ENCODE measurements at regions not wholly inside any gene's neighbourhood (a gene's known extent, or its start where the extent isn't known, plus 50 kb on each side); places are given as distances from the start of the nearest gene placed in this dataset.

DNA sequence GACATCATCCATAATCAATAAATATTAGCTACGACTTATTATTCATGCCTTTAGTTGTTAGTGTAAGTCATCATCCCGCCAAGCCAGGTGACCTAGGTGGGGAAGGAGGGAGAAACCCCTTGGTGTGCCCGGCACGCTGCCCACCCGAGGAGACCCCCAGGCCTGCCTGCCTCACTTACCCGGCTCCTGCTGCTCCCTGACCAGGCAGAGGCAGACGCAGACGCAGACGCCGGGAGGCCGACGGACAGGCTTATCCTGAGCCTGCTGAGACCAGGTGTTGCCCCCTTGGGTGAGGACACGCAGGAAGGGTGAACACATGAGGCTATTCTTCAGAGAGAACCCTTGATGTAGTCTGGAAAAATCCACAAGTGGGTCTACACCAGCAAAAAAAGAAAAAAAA is 401.8 kb downstream of the GALR1 start (continued):
- TF ChIP-seq PPARA (CRISPR knock-in tag; IDR thresholded peaks at IDR 0.05; ENCODE audit: borderline replicate concordance), result no peak

DNA sequence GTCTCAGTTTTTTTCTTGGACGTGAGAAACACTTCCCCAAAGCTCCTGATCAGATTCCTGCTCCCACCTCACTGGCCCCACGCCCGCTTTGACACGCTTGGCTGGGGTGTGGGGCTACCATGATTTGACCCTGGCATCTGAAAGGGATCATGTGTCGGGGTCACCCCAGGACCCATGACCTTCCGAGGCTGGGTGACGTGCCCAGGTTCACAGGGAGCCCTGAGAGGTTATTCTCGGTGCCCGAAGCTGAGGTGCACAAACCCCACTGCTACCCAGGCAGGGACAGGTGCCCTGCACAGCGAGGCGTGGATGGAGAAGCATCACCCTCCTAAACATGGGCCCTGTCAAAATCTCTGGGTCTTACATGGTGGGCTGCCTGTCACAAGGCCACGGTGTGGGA is 404.1 kb downstream of the GALR1 start:
- TF ChIP-seq, protein P1, sequence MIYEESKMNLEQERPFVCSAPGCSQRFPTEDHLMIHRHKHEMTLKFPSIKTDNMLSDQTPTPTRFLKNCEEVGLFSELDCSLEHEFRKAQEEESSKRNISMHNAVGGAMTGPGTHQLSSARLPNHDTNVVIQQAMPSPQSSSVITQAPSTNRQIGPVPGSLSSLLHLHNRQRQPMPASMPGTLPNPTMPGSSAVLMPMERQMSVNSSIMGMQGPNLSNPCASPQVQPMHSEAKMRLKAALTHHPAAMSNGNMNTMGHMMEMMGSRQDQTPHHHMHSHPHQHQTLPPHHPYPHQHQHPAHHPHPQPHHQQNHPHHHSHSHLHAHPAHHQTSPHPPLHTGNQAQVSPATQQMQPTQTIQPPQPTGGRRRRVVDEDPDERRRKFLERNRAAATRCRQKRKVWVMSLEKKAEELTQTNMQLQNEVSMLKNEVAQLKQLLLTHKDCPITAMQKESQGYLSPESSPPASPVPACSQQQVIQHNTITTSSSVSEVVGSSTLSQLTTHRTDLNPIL (CRISPR knock-in tag; IDR thresholded peaks at IDR 0.05; ENCODE audit: low read depth), result no peak
- no peak for TF ChIP-seq ZNF70 (CRISPR knock-in tag; IDR thresholded peaks at IDR 0.05)
- TF ChIP-seq TOX (CRISPR knock-in tag; IDR thresholded peaks at IDR 0.05; ENCODE audit: borderline replicate concordance), result no peak
- TF ChIP-seq RARB (CRISPR knock-in tag; IDR thresholded peaks at IDR 0.05), result no peak
- no peak for TF ChIP-seq ZNF8 (CRISPR knock-in tag; IDR thresholded peaks at IDR 0.05)
- no peak for TF ChIP-seq CSDC2 (CRISPR knock-in tag; IDR thresholded peaks at IDR 0.05)
- TF ChIP-seq ZNF565 (CRISPR knock-in tag; conservative IDR thresholded peaks at IDR 0.05; ENCODE audit: low read depth), result no peak
- no peak for TF ChIP-seq OSR1 (CRISPR knock-in tag; IDR thresholded peaks at IDR 0.05)
- TF ChIP-seq, protein P2, sequence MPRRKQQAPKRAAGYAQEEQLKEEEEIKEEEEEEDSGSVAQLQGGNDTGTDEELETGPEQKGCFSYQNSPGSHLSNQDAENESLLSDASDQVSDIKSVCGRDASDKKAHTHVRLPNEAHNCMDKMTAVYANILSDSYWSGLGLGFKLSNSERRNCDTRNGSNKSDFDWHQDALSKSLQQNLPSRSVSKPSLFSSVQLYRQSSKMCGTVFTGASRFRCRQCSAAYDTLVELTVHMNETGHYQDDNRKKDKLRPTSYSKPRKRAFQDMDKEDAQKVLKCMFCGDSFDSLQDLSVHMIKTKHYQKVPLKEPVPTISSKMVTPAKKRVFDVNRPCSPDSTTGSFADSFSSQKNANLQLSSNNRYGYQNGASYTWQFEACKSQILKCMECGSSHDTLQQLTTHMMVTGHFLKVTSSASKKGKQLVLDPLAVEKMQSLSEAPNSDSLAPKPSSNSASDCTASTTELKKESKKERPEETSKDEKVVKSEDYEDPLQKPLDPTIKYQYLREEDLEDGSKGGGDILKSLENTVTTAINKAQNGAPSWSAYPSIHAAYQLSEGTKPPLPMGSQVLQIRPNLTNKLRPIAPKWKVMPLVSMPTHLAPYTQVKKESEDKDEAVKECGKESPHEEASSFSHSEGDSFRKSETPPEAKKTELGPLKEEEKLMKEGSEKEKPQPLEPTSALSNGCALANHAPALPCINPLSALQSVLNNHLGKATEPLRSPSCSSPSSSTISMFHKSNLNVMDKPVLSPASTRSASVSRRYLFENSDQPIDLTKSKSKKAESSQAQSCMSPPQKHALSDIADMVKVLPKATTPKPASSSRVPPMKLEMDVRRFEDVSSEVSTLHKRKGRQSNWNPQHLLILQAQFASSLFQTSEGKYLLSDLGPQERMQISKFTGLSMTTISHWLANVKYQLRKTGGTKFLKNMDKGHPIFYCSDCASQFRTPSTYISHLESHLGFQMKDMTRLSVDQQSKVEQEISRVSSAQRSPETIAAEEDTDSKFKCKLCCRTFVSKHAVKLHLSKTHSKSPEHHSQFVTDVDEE (CRISPR knock-in tag; IDR thresholded peaks at IDR 0.05), result no peak
- no peak for ATAC-seq

DNA sequence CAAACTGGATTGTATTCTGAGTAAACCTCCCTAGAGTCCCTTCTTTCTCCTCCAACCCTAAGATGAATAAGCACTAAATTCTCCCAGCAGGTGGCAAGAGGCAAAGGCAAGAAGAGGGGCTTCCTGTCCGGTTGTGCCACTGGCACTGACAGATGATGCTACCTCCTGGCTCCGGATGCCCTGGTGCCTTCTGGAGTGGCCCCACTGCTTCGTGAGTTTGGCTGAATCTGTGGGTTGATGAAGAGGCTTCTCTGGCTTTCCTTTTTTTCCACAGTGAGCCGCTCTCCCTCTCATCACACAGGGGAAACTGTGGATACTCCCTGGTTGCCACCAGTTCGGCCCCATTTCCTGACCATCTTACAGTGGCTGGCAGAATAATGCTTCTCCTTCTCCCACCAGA is 404.7 kb downstream of the GALR1 start:
- ATAC-seq, result no peak
- no peak for TF ChIP-seq GLIS3 (CRISPR knock-in tag; IDR thresholded peaks at IDR 0.05)
- TF ChIP-seq, protein P1 (CRISPR knock-in tag; IDR thresholded peaks at IDR 0.05; ENCODE audit: low read depth), result no peak
- no peak for TF ChIP-seq ZFP3 (CRISPR knock-in tag; IDR thresholded peaks at IDR 0.05)
- TF ChIP-seq ESRRG (CRISPR knock-in tag; IDR thresholded peaks at IDR 0.05), result no peak
- no peak for TF ChIP-seq PATZ1 (CRISPR knock-in tag; IDR thresholded peaks at IDR 0.05; ENCODE audit: borderline replicate concordance)
- no peak for TF ChIP-seq TOX (CRISPR knock-in tag; IDR thresholded peaks at IDR 0.05; ENCODE audit: borderline replicate concordance)
- TF ChIP-seq TCF4 (CRISPR knock-in tag; IDR thresholded peaks at IDR 0.05; ENCODE audit: borderline replicate concordance), result no peak
- TF ChIP-seq BACH2 (CRISPR knock-in tag; IDR thresholded peaks at IDR 0.05; ENCODE audit: borderline replicate concordance), result no peak
- no peak for TF ChIP-seq ZNF70 (CRISPR knock-in tag; IDR thresholded peaks at IDR 0.05)
- TF ChIP-seq ZC3H10 (CRISPR knock-in tag; IDR thresholded peaks at IDR 0.05), result no peak
- TF ChIP-seq OSR1 (CRISPR knock-in tag; IDR thresholded peaks at IDR 0.05), result no peak
- TF ChIP-seq SNAI2 (CRISPR knock-in tag; IDR thresholded peaks at IDR 0.05), result no peak
- TF ChIP-seq ZNF565 (CRISPR knock-in tag; conservative IDR thresholded peaks at IDR 0.05; ENCODE audit: low read depth), result no peak
- no peak for TF ChIP-seq ZFP30 (CRISPR knock-in tag; IDR thresholded peaks at IDR 0.05)
- no peak for TF ChIP-seq ZNF8 (CRISPR knock-in tag; IDR thresholded peaks at IDR 0.05)
- TF ChIP-seq RARB (CRISPR knock-in tag; IDR thresholded peaks at IDR 0.05), result no peak
- no peak for TF ChIP-seq ISL1 (CRISPR knock-in tag; IDR thresholded peaks at IDR 0.05)
- TF ChIP-seq, protein P3, sequence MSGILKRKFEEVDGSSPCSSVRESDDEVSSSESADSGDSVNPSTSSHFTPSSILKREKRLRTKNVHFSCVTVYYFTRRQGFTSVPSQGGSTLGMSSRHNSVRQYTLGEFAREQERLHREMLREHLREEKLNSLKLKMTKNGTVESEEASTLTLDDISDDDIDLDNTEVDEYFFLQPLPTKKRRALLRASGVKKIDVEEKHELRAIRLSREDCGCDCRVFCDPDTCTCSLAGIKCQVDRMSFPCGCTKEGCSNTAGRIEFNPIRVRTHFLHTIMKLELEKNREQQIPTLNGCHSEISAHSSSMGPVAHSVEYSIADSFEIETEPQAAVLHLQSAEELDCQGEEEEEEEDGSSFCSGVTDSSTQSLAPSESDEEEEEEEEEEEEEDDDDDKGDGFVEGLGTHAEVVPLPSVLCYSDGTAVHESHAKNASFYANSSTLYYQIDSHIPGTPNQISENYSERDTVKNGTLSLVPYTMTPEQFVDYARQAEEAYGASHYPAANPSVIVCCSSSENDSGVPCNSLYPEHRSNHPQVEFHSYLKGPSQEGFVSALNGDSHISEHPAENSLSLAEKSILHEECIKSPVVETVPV (CRISPR knock-in tag; IDR thresholded peaks at IDR 0.05), result no peak
- no peak for TF ChIP-seq ARNTL (CRISPR knock-in tag; IDR thresholded peaks at IDR 0.05; ENCODE audit: borderline replicate concordance, low read depth)
- no peak for TF ChIP-seq POU6F1 (CRISPR knock-in tag; IDR thresholded peaks at IDR 0.05; ENCODE audit: borderline replicate concordance, low read depth)
